Large intestine (tissue), 3 donors: ENCODE measurements at regions not wholly inside any gene's neighbourhood (a gene's known extent, or its start where the extent isn't known, plus 50 kb on each side); places are given as distances from the start of the nearest gene placed in this dataset.
"Not testable (repeated sequence)": the region's sequence is repeated elsewhere in the genome, so short reads cannot be mapped to it uniquely, and the experiment has no call there.

ENCODE experiments used
- DNase-seq, 2 donors: peaks; one replicate each; pipeline versions ENCODE4 v3.0.0 to v3.0.0-alpha.2; 2013
- H3K27ac ChIP-seq: one replicate; pipeline ENCODE4 v1.5.1; 2013; ENCODE audit warnings: low read length
- H3K27me3 ChIP-seq: 2 replicates; pipeline ENCODE4 v1.6.1; 2013; ENCODE audit warnings: low read length; ENCODE audit not compliant: control insufficient read depth, insufficient read depth
- H3K36me3 ChIP-seq: 2 replicates; pipeline ENCODE4 v1.6.1; 2013; ENCODE audit warnings: low read length; ENCODE audit not compliant: control insufficient read depth, insufficient read depth
- H3K4me1 ChIP-seq: one replicate; pipeline ENCODE4 v1.6.1; 2013; ENCODE audit warnings: low read length; ENCODE audit not compliant: control insufficient read depth, insufficient read depth
- H3K4me3 ChIP-seq: one replicate; pipeline ENCODE4 v1.5.1; 2013; ENCODE audit warnings: low read length
- H3K9me3 ChIP-seq: one replicate; pipeline ENCODE4 v1.6.1; 2013; ENCODE audit warnings: mild to moderate bottlenecking, low read depth, low read length, moderate library complexity; ENCODE audit not compliant: control insufficient read depth
- WGBS: methylation state at CpG from one replicate; pipeline ENCODE4 v1.1.5; 2013; ENCODE audit warnings: low lambda C conversion rate; ENCODE audit not compliant: insufficient coverage; 5-methylcytosine and 5-hydroxymethylcytosine counted together

- H3K4me1 ChIP-seq: no peaks in the 10 kb centered on the region
- no CpG with 5 or more reads among the region's 1 CpG for WGBS
- no peaks in the 10 kb centered on the region for H3K36me3 ChIP-seq
- no peaks in the 10 kb centered on the region for H3K9me3 ChIP-seq
- no peak for DNase-seq
- no peak overlapping the region for H3K27ac ChIP-seq
- H3K4me3 ChIP-seq: no peak overlapping the region
- H3K27me3 ChIP-seq: no peaks in the 10 kb centered on the region
Measured at GRCh38 chrX:12032082-12032481, 106.2 kb upstream of the FRMPD4 start.

- WGBS: no CpG with 5 or more reads among the region's 6 CpGs
Measured at GRCh38 chrX:12034741-12035140, 103.5 kb upstream of the FRMPD4 start.

GRCh38 chrX:12042615-12043014 lies 95.7 kb upstream of the FRMPD4 start:
- DNase-seq: no peak
- Histone ChIP-seq H3K27me3 (no peaks in the 10 kb centered on the region), H3K27ac (no peak overlapping the region), H3K9me3 (no peaks in the 10 kb centered on the region), H3K36me3 (no peaks in the 10 kb centered on the region), H3K4me1 (no peaks in the 10 kb centered on the region), H3K4me3 (no peak overlapping the region)
- WGBS: no CpG with 5 or more reads among the region's 4 CpGs

More at GRCh38 chrX:12034741-12035140, 103.5 kb upstream of the FRMPD4 start:
- H3K4me1 ChIP-seq: no peaks in the 10 kb centered on the region
- no peak overlapping the region for H3K4me3 ChIP-seq
- DNase-seq: no peak
- no peak overlapping the region for H3K27ac ChIP-seq
- H3K9me3 ChIP-seq: no peaks in the 10 kb centered on the region
- no peaks in the 10 kb centered on the region for H3K36me3 ChIP-seq
- H3K27me3 ChIP-seq: no peaks in the 10 kb centered on the region

- no peak for DNase-seq
- Histone ChIP-seq H3K4me1 (no peaks in the 10 kb centered on the region), H3K36me3 (no peaks in the 10 kb centered on the region), H3K9me3 (no peaks in the 10 kb centered on the region), H3K4me3 (no peak overlapping the region), H3K27ac (no peak overlapping the region), H3K27me3 (no peaks in the 10 kb centered on the region)
- no CpG with 5 or more reads among the region's 1 CpG for WGBS
Measured at GRCh38 chrX:12052109-12052508, 86.2 kb upstream of the FRMPD4 start.

GRCh38 chrX:12058087-12058486 lies 80.2 kb upstream of the FRMPD4 start:
- H3K4me3 ChIP-seq: no peak overlapping the region
- no peaks in the 10 kb centered on the region for H3K9me3 ChIP-seq
- no peak for DNase-seq
- H3K27ac ChIP-seq: no peak overlapping the region
- H3K27me3 ChIP-seq: no peaks in the 10 kb centered on the region
- no peaks in the 10 kb centered on the region for H3K36me3 ChIP-seq
- no peaks in the 10 kb centered on the region for H3K4me1 ChIP-seq
- whole genome bisulfite sequencing: no CpG with 5 or more reads among the region's 4 CpGs

- no peaks in the 10 kb centered on the region for H3K27me3 ChIP-seq
- H3K4me3 ChIP-seq: no peak overlapping the region
- no CpG with 5 or more reads among the region's 2 CpGs for WGBS
- no peak overlapping the region for H3K27ac ChIP-seq
- no peak for DNase-seq
- no peaks in the 10 kb centered on the region for H3K9me3 ChIP-seq
- H3K4me1 ChIP-seq: no peaks in the 10 kb centered on the region
- H3K36me3 ChIP-seq: no peaks in the 10 kb centered on the region
Measured at GRCh38 chrX:12060489-12061260, 77.6 kb upstream of the FRMPD4 start.

- H3K27ac ChIP-seq: no peak overlapping the region
- no peaks in the 10 kb centered on the region for H3K9me3 ChIP-seq
- H3K4me1 ChIP-seq: no peaks in the 10 kb centered on the region
- no CpG with 5 or more reads among the region's 5 CpGs for WGBS
- no peak overlapping the region for H3K4me3 ChIP-seq
- no peaks in the 10 kb centered on the region for H3K36me3 ChIP-seq
- H3K27me3 ChIP-seq: no peaks in the 10 kb centered on the region
- no peak for DNase-seq
Measured at GRCh38 chrX:12065251-12065650, 73.0 kb upstream of the FRMPD4 start.

GRCh38 chrX:12076046-12076445 lies 62.2 kb upstream of the FRMPD4 start:
- Histone ChIP-seq H3K27me3 (no peaks in the 10 kb centered on the region), H3K4me1 (no peaks in the 10 kb centered on the region), H3K9me3 (no peaks in the 10 kb centered on the region), H3K27ac (no peak overlapping the region), H3K4me3 (no peak overlapping the region), H3K36me3 (no peaks in the 10 kb centered on the region)
- 100% methylated on average over 1 of the region's 5 CpGs for WGBS
- no peak for DNase-seq

- H3K4me3 ChIP-seq: no peak overlapping the region
- no peaks in the 10 kb centered on the region for H3K27me3 ChIP-seq
- H3K4me1 ChIP-seq: no peaks in the 10 kb centered on the region
- H3K9me3 ChIP-seq: no peaks in the 10 kb centered on the region
- no peak overlapping the region for H3K27ac ChIP-seq
- no peaks in the 10 kb centered on the region for H3K36me3 ChIP-seq
- DNase-seq: no peak
- WGBS: no CpG with 5 or more reads among the region's 1 CpG
Measured at GRCh38 chrX:12080265-12080664, 58.0 kb upstream of the FRMPD4 start.

GRCh38 chrX:12082959-12083358 lies 55.3 kb upstream of the FRMPD4 start:
- not testable (repeated sequence) for H3K4me1 ChIP-seq, H3K36me3 ChIP-seq, H3K4me3 ChIP-seq, H3K9me3 ChIP-seq, H3K27me3 ChIP-seq, H3K27ac ChIP-seq, DNase-seq
- WGBS: no CpG with 5 or more reads among the region's 2 CpGs
